ENCODE measurements at regions not wholly inside any gene's neighbourhood (a gene's known extent, or its start where the extent isn't known, plus 50 kb on each side); places are given as distances from the start of the nearest gene placed in this dataset.

- TF ChIP-seq, protein P1, sequence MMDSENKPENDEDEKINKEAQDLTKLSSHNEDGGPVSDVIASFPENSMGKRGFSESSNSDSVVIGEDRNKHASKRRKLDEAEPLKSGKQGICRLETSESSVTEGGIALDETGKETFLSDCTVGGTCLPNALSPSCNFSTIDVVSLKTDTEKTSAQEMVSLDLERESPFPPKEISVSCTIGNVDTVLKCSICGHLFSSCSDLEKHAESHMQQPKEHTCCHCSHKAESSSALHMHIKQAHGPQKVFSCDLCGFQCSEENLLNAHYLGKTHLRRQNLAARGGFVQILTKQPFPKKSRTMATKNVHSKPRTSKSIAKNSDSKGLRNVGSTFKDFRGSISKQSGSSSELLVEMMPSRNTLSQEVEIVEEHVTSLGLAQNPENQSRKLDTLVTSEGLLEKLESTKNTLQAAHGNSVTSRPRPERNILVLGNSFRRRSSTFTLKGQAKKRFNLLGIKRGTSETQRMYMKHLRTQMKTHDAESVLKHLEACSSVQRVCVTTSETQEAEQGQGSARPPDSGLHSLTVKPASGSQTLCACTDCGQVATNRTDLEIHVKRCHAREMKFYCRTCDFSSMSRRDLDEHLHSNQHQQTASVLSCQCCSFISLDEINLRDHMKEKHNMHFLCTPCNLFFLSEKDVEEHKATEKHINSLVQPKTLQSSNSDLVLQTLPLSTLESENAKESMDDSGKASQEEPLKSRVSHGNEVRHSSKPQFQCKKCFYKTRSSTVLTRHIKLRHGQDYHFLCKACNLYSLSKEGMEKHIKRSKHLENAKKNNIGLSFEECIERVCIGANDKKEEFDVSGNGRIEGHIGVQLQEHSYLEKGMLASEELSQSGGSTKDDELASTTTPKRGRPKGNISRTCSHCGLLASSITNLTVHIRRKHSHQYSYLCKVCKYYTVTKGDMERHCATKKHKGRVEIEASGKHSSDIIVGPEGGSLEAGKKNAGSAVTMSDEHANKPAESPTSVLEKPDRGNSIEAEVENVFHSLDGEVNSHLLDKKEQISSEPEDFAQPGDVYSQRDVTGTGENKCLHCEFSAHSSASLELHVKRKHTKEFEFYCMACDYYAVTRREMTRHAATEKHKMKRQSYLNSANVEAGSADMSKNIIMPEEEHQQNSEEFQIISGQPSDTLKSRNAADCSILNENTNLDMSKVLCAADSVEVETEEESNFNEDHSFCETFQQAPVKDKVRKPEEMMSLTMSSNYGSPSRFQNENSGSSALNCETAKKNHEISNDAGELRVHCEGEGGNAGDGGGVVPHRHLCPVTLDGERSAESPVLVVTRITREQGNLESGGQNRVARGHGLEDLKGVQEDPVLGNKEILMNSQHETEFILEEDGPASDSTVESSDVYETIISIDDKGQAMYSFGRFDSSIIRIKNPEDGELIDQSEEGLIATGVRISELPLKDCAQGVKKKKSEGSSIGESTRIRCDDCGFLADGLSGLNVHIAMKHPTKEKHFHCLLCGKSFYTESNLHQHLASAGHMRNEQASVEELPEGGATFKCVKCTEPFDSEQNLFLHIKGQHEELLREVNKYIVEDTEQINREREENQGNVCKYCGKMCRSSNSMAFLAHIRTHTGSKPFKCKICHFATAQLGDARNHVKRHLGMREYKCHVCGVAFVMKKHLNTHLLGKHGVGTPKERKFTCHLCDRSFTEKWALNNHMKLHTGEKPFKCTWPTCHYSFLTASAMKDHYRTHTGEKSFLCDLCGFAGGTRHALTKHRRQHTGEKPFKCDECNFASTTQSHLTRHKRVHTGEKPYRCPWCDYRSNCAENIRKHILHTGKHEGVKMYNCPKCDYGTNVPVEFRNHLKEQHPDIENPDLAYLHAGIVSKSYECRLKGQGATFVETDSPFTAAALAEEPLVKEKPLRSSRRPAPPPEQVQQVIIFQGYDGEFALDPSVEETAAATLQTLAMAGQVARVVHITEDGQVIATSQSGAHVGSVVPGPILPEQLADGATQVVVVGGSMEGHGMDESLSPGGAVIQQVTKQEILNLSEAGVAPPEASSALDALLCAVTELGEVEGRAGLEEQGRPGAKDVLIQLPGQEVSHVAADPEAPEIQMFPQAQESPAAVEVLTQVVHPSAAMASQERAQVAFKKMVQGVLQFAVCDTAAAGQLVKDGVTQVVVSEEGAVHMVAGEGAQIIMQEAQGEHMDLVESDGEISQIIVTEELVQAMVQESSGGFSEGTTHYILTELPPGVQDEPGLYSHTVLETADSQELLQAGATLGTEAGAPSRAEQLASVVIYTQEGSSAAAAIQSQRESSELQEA (IDR thresholded peaks at IDR 0.05; ENCODE audit: low read depth) = no peak
- peak; percentile 8; the same call in 1 of the 2 replicates for TF ChIP-seq JUND (IDR thresholded peaks at IDR 0.05; ENCODE audit: borderline replicate concordance, low read depth, low read length)
- no peak; the same call in 2 of the 3 replicates for TF ChIP-seq JUND (tag; IDR thresholded peaks at IDR 0.05; ENCODE audit: borderline replicate concordance, low read depth, low read length)
- TF ChIP-seq U2AF2 (optimal IDR thresholded peaks at IDR 0.05; ENCODE audit: low read depth, low read length) = no peak
- TF ChIP-seq ZBTB1 (CRISPR knock-in tag; IDR thresholded peaks at IDR 0.05; ENCODE audit: borderline replicate concordance, low read depth) = no peak
- no peak for TF ChIP-seq HSF4 (CRISPR knock-in tag; IDR thresholded peaks at IDR 0.05; ENCODE audit: borderline replicate concordance)
- no peak for TF ChIP-seq ZNF561 (CRISPR knock-in tag; conservative IDR thresholded peaks at IDR 0.05)
- TF ChIP-seq DPF2 (IDR thresholded peaks at IDR 0.05) = peak; percentile 84
- TF ChIP-seq, protein P2, sequence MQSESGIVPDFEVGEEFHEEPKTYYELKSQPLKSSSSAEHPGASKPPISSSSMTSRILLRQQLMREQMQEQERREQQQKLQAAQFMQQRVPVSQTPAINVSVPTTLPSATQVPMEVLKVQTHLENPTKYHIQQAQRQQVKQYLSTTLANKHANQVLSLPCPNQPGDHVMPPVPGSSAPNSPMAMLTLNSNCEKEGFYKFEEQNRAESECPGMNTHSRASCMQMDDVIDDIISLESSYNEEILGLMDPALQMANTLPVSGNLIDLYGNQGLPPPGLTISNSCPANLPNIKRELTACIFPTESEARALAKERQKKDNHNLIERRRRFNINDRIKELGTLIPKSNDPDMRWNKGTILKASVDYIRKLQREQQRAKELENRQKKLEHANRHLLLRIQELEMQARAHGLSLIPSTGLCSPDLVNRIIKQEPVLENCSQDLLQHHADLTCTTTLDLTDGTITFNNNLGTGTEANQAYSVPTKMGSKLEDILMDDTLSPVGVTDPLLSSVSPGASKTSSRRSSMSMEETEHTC (IDR thresholded peaks at IDR 0.05) = no peak
- TF ChIP-seq THRAP3 (IDR thresholded peaks at IDR 0.05; ENCODE audit: borderline replicate concordance) = no peak
- TF ChIP-seq ZNF785 (CRISPR knock-in tag; IDR thresholded peaks at IDR 0.05) = no peak
- no peak for TF ChIP-seq EHMT2 (IDR thresholded peaks at IDR 0.05)
- TF ChIP-seq EP300 (IDR thresholded peaks at IDR 0.05; ENCODE audit: low read length) = peak; percentile 90
- no peak for TF ChIP-seq HNRNPUL1 (IDR thresholded peaks at IDR 0.05; ENCODE audit: low read length)
- no peak for TF ChIP-seq L3MBTL2 (IDR thresholded peaks at IDR 0.05)
- TF ChIP-seq ZNF77 (CRISPR knock-in tag; IDR thresholded peaks at IDR 0.05) = no peak
- TF ChIP-seq FOXJ2 (tag; IDR thresholded peaks at IDR 0.05) = 0 out of 2 replicates have a peak, but pooled peaks have one; percentile 43
- no peak for TF ChIP-seq SAFB2 (IDR thresholded peaks at IDR 0.05; ENCODE audit: borderline replicate concordance, low read depth, low read length, severe bottlenecking)
- no peak for TF ChIP-seq ZNF583 (CRISPR knock-in tag; IDR thresholded peaks at IDR 0.05)
- TF ChIP-seq KLF16 (IDR thresholded peaks at IDR 0.05) = peak; percentile 74
- TF ChIP-seq SUPT5H (IDR thresholded peaks at IDR 0.05) = no peak
- TF ChIP-seq MCM7 (IDR thresholded peaks at IDR 0.05) = no peak
- peak; percentile 90 for TF ChIP-seq CBFA2T2 (conservative IDR thresholded peaks at IDR 0.05)
- TF ChIP-seq ZZZ3 (IDR thresholded peaks at IDR 0.05) = no peak
Observed at GRCh38 chrX:125439194-125439849, 119.7 kb downstream of the TEX13C start (continued).
